ENCODE measurements at regions not wholly inside any gene's neighbourhood (a gene's known extent, or its start where the extent isn't known, plus 50 kb on each side); places are given as distances from the start of the nearest gene placed in this dataset.

DNA sequence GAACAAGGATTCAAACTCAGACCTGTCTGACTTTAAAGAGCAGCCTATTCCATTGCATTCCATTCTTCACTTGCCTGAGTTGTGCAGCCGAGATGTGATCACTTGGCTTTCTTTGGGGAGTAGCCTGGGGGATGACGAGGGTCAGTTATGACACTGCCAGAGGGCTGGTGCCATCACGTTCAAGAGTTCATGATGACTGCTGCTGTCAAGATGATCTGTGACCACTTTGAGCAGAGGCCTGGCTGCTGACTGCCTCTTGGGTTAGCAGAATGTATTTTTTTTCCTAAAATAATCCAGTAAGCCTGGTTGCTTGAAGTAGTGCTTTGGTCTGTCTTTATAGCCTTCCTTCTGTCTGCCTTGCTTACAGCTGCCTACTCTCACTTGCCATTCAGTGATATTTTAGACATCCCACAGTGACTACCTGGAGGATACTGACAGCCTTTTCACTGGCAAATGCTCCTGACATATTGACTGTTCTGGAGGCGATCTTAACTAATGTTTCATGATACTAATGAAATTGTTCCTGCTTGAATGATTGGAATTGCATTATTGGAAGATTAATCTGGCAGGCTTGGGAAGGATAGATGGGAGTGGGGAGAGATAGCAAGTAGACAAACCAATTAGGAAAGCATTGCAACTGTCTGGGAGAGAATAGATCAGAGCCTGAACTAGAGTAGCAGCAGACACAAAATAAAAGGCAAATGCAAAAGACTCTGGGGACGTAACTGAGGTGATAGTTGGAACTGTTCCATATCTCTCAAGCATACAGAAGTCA is 221.6 kb upstream of the LCORL start:
- H2AFZ ChIP-seq (ENCODE audit: low read depth, low read length): no peak overlapping the region
- H3K4me2 ChIP-seq (ENCODE audit: insufficient read depth, low read length): no peak overlapping the region
- intact Hi-C loops (cut with micrococcal nuclease): loop anchor here (5.0 kb wide), 1 partner anchor 34 kb away; no protein-coding TSS in a partner anchor
- DNase-seq (ENCODE audit: low read depth, low spot score) (no peak), FAIRE-seq (no peak)
- no peaks in the 10 kb centered on the region for H4K20me1 ChIP-seq (replicated peaks; ENCODE audit: control insufficient read depth, extremely low read depth, insufficient read depth, low read length)
- dilution Hi-C loops (cut with MboI; ENCODE audit: extremely low pct_ligation_motif_present, low sequenced_read_pairs): no loop called here
- no peak overlapping the region for H3K9ac ChIP-seq (replicated peaks; ENCODE audit: extremely low read depth, insufficient read depth, low read length)
- H3K9me3 ChIP-seq (replicated peaks; ENCODE audit: control insufficient read depth, insufficient read depth, low read length): no peaks in the 10 kb centered on the region
- no peaks in the 10 kb centered on the region for H3K9me1 ChIP-seq (replicated peaks; ENCODE audit: control insufficient read depth, extremely low read depth, insufficient read depth, low read length)
- no peaks in the 10 kb centered on the region for H3K27me3 ChIP-seq (ENCODE audit: control insufficient read depth in 2 of 2, insufficient read depth in 2 of 2, low read length in 2 of 2)
- TF ChIP-seq JUN (IDR thresholded peaks at IDR 0.05; ENCODE audit: borderline replicate concordance, insufficient read depth, insufficient read length, low read depth): no peak
- no peak for TF ChIP-seq EZH2 (IDR thresholded peaks at IDR 0.05; ENCODE audit: borderline replicate concordance, low read depth, low read length, severe bottlenecking)
- no peak for TF ChIP-seq MYC (IDR thresholded peaks at IDR 0.05; ENCODE audit: low read depth, low read length)
- TF ChIP-seq, protein P1, sequence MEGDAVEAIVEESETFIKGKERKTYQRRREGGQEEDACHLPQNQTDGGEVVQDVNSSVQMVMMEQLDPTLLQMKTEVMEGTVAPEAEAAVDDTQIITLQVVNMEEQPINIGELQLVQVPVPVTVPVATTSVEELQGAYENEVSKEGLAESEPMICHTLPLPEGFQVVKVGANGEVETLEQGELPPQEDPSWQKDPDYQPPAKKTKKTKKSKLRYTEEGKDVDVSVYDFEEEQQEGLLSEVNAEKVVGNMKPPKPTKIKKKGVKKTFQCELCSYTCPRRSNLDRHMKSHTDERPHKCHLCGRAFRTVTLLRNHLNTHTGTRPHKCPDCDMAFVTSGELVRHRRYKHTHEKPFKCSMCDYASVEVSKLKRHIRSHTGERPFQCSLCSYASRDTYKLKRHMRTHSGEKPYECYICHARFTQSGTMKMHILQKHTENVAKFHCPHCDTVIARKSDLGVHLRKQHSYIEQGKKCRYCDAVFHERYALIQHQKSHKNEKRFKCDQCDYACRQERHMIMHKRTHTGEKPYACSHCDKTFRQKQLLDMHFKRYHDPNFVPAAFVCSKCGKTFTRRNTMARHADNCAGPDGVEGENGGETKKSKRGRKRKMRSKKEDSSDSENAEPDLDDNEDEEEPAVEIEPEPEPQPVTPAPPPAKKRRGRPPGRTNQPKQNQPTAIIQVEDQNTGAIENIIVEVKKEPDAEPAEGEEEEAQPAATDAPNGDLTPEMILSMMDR (IDR thresholded peaks at IDR 0.05; ENCODE audit: extremely low read depth in 1 of 2, insufficient read depth in 1 of 2, low read depth in 1 of 2, low read length in 2 of 2): no peak
- TF ChIP-seq POLR2A (IDR thresholded peaks at IDR 0.05; ENCODE audit: low read depth, low read length): no peak
- no peak for TF ChIP-seq POLR2AphosphoS5 (IDR thresholded peaks at IDR 0.05; ENCODE audit: insufficient read depth, low read depth, low read length)
- no peak for TF ChIP-seq GATA2 (IDR thresholded peaks at IDR 0.05; ENCODE audit: insufficient read depth, insufficient read length, low read depth, low read length)
- no peak for TF ChIP-seq FOS (IDR thresholded peaks at IDR 0.05; ENCODE audit: borderline replicate concordance, insufficient read depth, low read length)
- TF ChIP-seq, protein P2, sequence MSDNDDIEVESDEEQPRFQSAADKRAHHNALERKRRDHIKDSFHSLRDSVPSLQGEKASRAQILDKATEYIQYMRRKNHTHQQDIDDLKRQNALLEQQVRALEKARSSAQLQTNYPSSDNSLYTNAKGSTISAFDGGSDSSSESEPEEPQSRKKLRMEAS (IDR thresholded peaks at IDR 0.05; ENCODE audit: insufficient read depth, insufficient read length): no peak
- H3K79me2 ChIP-seq (ENCODE audit: control insufficient read depth, insufficient read depth, low read length): no peaks in the 10 kb centered on the region
- no peaks in the 10 kb centered on the region for H3K4me1 ChIP-seq (ENCODE audit: control insufficient read depth, extremely low read depth, insufficient read depth, low read length)
- CTCF ChIA-PET: no interaction called here
- POLR2A ChIA-PET: no interaction called here
- H3K4me3 ChIP-seq (replicated peaks in 1 of 3; ENCODE audit: insufficient read depth in 1 of 3, low read depth in 1 of 3, low read length in 3 of 3): no peak overlapping the region
- H3K27ac ChIP-seq (ENCODE audit: insufficient read depth, low read depth, low read length): no peak overlapping the region
- H3K36me3 ChIP-seq (ENCODE audit: control insufficient read depth in 2 of 2, extremely low read depth in 1 of 2, insufficient read depth in 2 of 2, low read length in 2 of 2): no peaks in the 10 kb centered on the region
- no TSS peak for BruUV-seq (replicated peaks)

Measured in endothelial cell of umbilical vein (primary cell).